HG03520 (cell line): ENCODE measurements at regions not wholly inside any gene's neighbourhood (a gene's known extent, or its start where the extent isn't known, plus 50 kb on each side); places are given as distances from the start of the nearest gene placed in this dataset.
"Not testable (repeated sequence)": the region's sequence is repeated elsewhere in the genome, so short reads cannot be mapped to it uniquely, and the experiment has no call there.

Experiments used
- ATAC-seq: cut with Tn5 transposase; IDR thresholded peaks from one replicate; pipeline ENCODE4 v1.9.1; 2021; ENCODE audit warnings: mild to moderate bottlenecking, moderate library complexity; ENCODE audit not compliant: unreplicated experiment

- no peak for ATAC-seq
Measured at GRCh38 chr14:56351861-56352260, 227.7 kb upstream of the TMEM260 start.

GRCh38 chr14:56352999-56353398 lies 226.6 kb upstream of the TMEM260 start:
- ATAC-seq: no peak

- ATAC-seq: no peak
Measured at GRCh38 chr14:56357428-56357827, 222.2 kb upstream of the TMEM260 start.

GRCh38 chr14:56358275-56358674 lies 221.3 kb upstream of the TMEM260 start:
- no peak for ATAC-seq

- no peak for ATAC-seq
Measured at GRCh38 chr14:56358851-56359614, 220.6 kb upstream of the TMEM260 start.

- ATAC-seq: not testable (repeated sequence)
Measured at GRCh38 chr14:56365663-56366062, 213.9 kb upstream of the TMEM260 start.

GRCh38 chr14:56367416-56367815 lies 212.2 kb upstream of the TMEM260 start:
- ATAC-seq: no peak

GRCh38 chr14:56371737-56372136 lies 207.9 kb upstream of the TMEM260 start:
- no peak for ATAC-seq

GRCh38 chr14:56374421-56374820 lies 205.2 kb upstream of the TMEM260 start:
- ATAC-seq: no peak

- no peak for ATAC-seq
Measured at GRCh38 chr14:56378046-56378445, 201.6 kb upstream of the TMEM260 start.

- ATAC-seq: no peak
Measured at GRCh38 chr14:56378475-56378877, 201.1 kb upstream of the TMEM260 start.

GRCh38 chr14:56379956-56380355 lies 199.6 kb upstream of the TMEM260 start:
- ATAC-seq: no peak

- no peak for ATAC-seq
Measured at GRCh38 chr14:56386024-56386423, 193.6 kb upstream of the TMEM260 start.

- ATAC-seq: no peak
Measured at GRCh38 chr14:56390859-56391258, 188.7 kb upstream of the TMEM260 start.

- no peak for ATAC-seq
Measured at GRCh38 chr14:56394826-56395530, 184.6 kb upstream of the TMEM260 start.

GRCh38 chr14:56400109-56400825 lies 179.3 kb upstream of the TMEM260 start:
- no peak for ATAC-seq

GRCh38 chr14:56412468-56413434 lies 166.8 kb upstream of the TMEM260 start:
- no peak for ATAC-seq

GRCh38 chr14:56413721-56414120 lies 165.9 kb upstream of the TMEM260 start:
- no peak for ATAC-seq

GRCh38 chr14:56414236-56414635 lies 165.4 kb upstream of the TMEM260 start:
- no peak for ATAC-seq

- no peak for ATAC-seq
Measured at GRCh38 chr14:56416213-56416612, 163.4 kb upstream of the TMEM260 start.

- ATAC-seq: no peak
Measured at GRCh38 chr14:56417173-56417572, 162.4 kb upstream of the TMEM260 start.
